Large intestine (tissue), 3 donors: ENCODE measurements at regions not wholly inside any gene's neighbourhood (a gene's known extent, or its start where the extent isn't known, plus 50 kb on each side); places are given as distances from the start of the nearest gene placed in this dataset.

ENCODE experiments used
- DNase-seq, 2 donors: peaks; one replicate each; pipeline versions ENCODE4 v3.0.0 to v3.0.0-alpha.2; 2013
- H3K27ac ChIP-seq: one replicate; pipeline ENCODE4 v1.5.1; 2013; ENCODE audit warnings: low read length
- H3K27me3 ChIP-seq: 2 replicates; pipeline ENCODE4 v1.6.1; 2013; ENCODE audit warnings: low read length; ENCODE audit not compliant: control insufficient read depth, insufficient read depth
- H3K36me3 ChIP-seq: 2 replicates; pipeline ENCODE4 v1.6.1; 2013; ENCODE audit warnings: low read length; ENCODE audit not compliant: control insufficient read depth, insufficient read depth
- H3K4me1 ChIP-seq: one replicate; pipeline ENCODE4 v1.6.1; 2013; ENCODE audit warnings: low read length; ENCODE audit not compliant: control insufficient read depth, insufficient read depth
- H3K4me3 ChIP-seq: one replicate; pipeline ENCODE4 v1.5.1; 2013; ENCODE audit warnings: low read length
- H3K9me3 ChIP-seq: one replicate; pipeline ENCODE4 v1.6.1; 2013; ENCODE audit warnings: mild to moderate bottlenecking, low read depth, low read length, moderate library complexity; ENCODE audit not compliant: control insufficient read depth
- WGBS: methylation state at CpG from one replicate; pipeline ENCODE4 v1.1.5; 2013; ENCODE audit warnings: low lambda C conversion rate; ENCODE audit not compliant: insufficient coverage; 5-methylcytosine and 5-hydroxymethylcytosine counted together

DNA sequence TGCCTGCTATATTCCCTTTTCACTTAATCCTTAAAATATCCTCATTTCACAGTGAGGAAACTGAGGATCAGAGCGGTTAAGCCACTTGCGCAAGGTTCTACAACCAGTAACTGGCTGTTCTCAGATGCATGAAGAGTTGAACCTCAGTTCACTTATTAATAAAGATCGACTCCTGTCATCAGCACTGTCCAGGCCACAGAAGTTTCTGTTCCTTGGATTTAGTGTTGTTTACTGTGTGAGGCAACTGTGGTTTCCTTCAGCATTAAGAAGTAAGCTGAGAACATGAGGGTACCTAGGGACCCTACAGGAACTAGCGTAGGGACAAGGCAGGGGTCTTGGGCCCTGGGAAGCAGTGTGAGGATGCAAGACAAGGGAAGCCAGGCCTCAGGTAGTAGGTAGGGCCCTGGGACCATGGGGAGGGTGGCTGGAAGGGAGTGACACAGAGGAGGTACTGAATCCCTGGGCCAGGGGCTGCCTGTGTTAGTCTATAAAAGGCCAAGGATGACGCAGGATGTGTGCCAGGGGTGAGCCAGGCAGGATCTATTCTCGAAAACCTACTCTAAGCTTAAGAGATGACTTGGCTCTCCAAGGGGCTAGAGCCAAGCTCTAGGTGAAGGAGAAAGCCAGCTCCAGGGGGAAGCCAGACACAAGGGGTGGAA, 181.2 kb upstream of the CSF3R start:
- no CpG with 5 or more reads among the region's 6 CpGs for WGBS
- Histone ChIP-seq H3K9me3 (no peaks in the 10 kb centered on the region), H3K36me3 (no peaks in the 10 kb centered on the region), H3K4me3 (no peak overlapping the region), H3K27ac (no peak overlapping the region), H3K27me3 (peaks cover 10% of the 10 kb centered on the region), H3K4me1 (no peaks in the 10 kb centered on the region)
- no peak for DNase-seq

DNA sequence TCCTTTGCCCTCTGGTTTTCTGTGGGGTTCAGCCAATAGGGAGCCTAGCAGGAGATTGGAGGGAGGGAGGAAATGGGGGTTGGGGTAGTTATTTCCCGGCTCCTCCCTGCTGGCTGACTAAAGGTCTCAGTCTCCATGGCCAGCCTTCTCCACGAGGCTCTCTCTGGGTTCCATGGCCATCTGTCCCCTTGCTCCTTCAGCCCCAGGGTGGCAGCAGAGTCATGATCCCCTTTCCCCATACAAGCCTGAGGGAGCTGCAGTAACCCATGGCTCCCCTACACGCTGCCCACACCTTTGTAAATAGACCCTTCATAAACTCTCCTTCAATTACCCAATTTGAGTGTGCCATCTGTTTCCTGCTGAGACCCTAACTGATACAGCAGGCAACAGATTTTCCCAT, 176.1 kb upstream of the CSF3R start:
- H3K27me3 ChIP-seq = peaks cover 3% of the 10 kb centered on the region
- DNase-seq = no peak
- WGBS = no CpG with 5 or more reads among the region's 3 CpGs

DNA sequence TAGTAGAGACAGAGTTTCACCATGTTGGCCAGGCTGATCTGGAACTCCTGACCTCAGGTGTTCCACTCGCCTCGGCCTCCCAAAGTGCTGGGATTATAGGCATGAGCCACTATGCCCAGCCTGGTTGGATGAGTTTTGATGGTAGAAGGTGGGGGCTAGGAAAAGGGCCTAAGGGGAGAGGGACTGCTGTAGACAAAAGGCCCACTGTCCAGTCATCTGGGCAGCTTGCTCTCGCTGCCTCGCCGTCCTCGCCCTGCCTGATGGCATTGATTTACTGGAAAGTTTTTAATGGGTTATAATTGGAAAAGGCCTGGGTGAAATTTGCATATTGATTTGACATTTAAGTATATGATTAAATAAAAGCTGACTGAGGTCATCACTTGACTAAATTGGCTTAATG, 175.1 kb upstream of the CSF3R start:
- peaks cover 3% of the 10 kb centered on the region for H3K27me3 ChIP-seq
- no peaks in the 10 kb centered on the region for H3K9me3 ChIP-seq
- no CpG with 5 or more reads among the region's 6 CpGs for WGBS
- no peak overlapping the region for H3K27ac ChIP-seq
- no peaks in the 10 kb centered on the region for H3K4me1 ChIP-seq
- DNase-seq = no peak
- no peaks in the 10 kb centered on the region for H3K36me3 ChIP-seq
- H3K4me3 ChIP-seq = no peak overlapping the region

More for the DNA sequence above, 176.1 kb upstream of the CSF3R start:
- no peaks in the 10 kb centered on the region for H3K4me1 ChIP-seq
- H3K9me3 ChIP-seq = no peaks in the 10 kb centered on the region
- no peak overlapping the region for H3K27ac ChIP-seq
- no peaks in the 10 kb centered on the region for H3K36me3 ChIP-seq
- no peak overlapping the region for H3K4me3 ChIP-seq

DNA sequence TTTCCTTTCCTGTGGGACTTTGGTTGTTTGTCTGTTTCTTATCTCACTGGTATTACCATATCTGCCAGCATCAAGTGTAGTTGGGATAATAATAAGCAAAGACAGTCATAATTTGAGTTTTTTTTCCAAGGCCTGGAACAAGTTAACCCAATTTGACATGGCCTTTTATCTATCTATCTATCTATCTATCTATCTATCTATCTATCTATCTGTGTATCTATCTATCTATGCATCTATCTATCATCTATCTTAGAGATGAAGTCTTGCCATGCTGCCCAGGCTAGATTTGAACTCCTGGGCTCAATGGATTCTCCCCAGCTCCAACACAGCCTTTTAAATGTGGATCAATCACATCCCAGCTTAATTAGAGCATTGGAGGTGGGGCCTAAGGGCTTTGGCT, 174.1 kb upstream of the CSF3R start:
- peaks cover 3% of the 10 kb centered on the region for H3K27me3 ChIP-seq
- H3K27ac ChIP-seq = no peak overlapping the region
- no peak for DNase-seq
- no peaks in the 10 kb centered on the region for H3K9me3 ChIP-seq
- no peaks in the 10 kb centered on the region for H3K36me3 ChIP-seq
- no peaks in the 10 kb centered on the region for H3K4me1 ChIP-seq
- no peak overlapping the region for H3K4me3 ChIP-seq

DNA sequence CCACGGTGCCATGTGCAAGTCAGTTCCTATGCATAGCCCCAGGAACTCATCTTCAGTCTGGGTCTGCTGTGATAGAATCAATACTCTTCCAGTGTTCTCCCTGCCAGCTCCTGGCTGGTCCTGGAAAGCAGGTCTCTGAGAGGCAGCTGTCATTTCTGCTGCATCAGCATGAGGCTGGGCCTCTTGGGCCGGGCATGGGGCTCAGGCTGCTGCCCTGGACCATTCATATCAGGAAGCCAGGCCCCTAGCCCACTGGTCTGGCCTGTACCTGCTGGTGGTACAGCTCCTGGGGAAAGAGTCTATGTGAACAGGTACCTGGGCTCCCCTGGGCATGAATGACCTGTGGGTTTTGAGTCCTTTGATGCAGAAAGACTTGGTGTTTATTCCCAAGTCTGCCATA, 173.6 kb upstream of the CSF3R start:
- no peak overlapping the region for H3K27ac ChIP-seq
- no peaks in the 10 kb centered on the region for H3K9me3 ChIP-seq
- no peak for DNase-seq
- H3K4me1 ChIP-seq = no peaks in the 10 kb centered on the region
- no CpG with 5 or more reads among the region's 2 CpGs for WGBS
- peaks cover 3% of the 10 kb centered on the region for H3K27me3 ChIP-seq
- H3K4me3 ChIP-seq = no peak overlapping the region
- H3K36me3 ChIP-seq = no peaks in the 10 kb centered on the region

DNA sequence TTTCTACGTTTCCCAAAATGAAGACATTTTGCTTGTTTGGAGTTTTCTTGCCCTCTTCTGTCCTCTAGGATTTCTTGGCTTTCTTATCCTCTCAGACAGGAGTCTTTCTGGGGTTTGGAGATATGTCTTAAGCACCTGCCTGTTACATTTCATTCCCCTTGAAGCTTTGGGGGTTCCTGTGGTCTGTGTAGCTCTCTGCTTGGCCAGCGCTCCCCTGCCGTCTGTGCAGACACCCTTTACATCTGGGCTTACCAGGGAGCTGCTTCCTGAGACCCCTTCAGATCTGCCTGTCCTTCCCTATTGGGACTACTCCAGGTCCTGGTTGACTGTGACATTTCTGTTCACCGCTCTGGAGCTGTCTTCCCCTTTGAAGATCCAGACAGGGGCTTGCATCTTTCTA, 171.9 kb upstream of the CSF3R start:
- DNase-seq = no peak
- 20% methylated on average over 1 of the region's 4 CpGs for WGBS
- peaks cover 3% of the 10 kb centered on the region for H3K27me3 ChIP-seq
- H3K27ac ChIP-seq = no peak overlapping the region
- H3K4me1 ChIP-seq = no peaks in the 10 kb centered on the region
- no peaks in the 10 kb centered on the region for H3K9me3 ChIP-seq
- H3K36me3 ChIP-seq = no peaks in the 10 kb centered on the region
- H3K4me3 ChIP-seq = no peak overlapping the region

DNA sequence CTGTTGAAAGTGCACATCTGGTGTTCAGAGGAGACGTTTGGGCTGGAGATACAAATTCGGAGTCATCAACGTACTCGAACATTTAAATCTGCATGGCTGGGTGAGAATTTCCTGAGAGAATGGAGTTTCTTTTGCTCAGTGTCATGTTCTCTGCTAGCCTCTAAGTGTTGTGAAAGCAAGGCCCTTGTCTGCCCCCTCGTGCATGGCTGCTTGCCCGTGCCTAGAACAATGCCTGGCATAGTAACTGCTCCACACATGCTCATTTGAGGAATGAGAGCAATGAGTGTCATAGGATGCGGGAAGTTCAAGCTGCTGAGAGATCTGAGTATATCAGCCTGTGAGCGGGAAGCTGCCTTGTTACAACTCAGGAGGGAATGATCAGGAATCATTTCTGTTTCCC, 171.1 kb upstream of the CSF3R start:
- Histone ChIP-seq H3K27me3 (peaks cover 3% of the 10 kb centered on the region), H3K9me3 (no peaks in the 10 kb centered on the region), H3K27ac (no peak overlapping the region), H3K4me3 (no peak overlapping the region), H3K36me3 (no peaks in the 10 kb centered on the region), H3K4me1 (no peaks in the 10 kb centered on the region)
- WGBS = no CpG with 5 or more reads among the region's 8 CpGs
- DNase-seq = peak in 1 of 2 donors; percentile 4

DNA sequence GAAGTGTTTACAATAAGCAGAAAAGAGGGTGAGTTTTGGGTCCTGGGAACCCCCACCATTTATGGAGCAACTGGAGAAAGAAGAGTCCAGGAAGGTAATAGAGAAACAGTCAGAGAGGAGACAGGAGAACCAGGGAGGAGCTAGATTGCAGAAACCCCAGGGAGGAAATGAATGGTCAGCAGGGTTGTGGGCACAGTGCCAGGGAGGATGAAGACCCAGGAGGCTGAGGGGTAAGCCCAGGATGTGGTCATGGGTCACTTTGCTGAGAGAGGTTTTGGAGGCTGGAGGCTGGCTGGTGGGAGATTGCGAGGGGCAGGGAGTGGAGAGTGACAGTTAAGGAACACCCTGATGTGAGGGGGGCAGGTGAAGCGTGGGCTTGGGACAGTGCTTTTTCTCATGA, 169.9 kb upstream of the CSF3R start:
- Histone ChIP-seq H3K4me1 (no peaks in the 10 kb centered on the region), H3K27ac (no peak overlapping the region), H3K9me3 (no peaks in the 10 kb centered on the region), H3K4me3 (no peak overlapping the region), H3K36me3 (no peaks in the 10 kb centered on the region), H3K27me3 (no peaks in the 10 kb centered on the region)
- WGBS = no CpG with 5 or more reads among the region's 2 CpGs
- no peak for DNase-seq

DNA sequence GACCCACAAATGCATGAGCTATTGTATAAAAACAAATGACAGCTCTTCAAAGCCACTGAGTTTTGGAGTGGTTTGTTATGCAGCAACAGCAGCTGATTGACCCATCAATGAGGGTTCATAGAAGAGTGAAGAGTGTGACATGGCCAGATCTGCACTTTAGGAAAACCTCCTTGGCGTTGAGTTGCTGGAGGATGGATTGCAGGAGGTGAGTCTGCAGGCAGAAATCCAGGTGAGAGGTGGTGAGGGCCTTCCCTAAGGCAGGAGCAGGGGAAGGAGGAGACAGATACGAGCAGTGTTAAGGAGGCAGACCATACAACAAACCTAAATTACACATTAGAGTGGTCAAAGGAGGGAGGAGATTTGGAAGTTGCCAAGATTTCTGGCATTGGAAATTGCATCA, 169.3 kb upstream of the CSF3R start:
- Histone ChIP-seq H3K36me3 (no peaks in the 10 kb centered on the region), H3K27ac (no peak overlapping the region), H3K27me3 (no peaks in the 10 kb centered on the region), H3K4me3 (no peak overlapping the region), H3K4me1 (no peaks in the 10 kb centered on the region), H3K9me3 (no peaks in the 10 kb centered on the region)
- 67% methylated on average over 1 of the region's 2 CpGs for WGBS
- DNase-seq = no peak

DNA sequence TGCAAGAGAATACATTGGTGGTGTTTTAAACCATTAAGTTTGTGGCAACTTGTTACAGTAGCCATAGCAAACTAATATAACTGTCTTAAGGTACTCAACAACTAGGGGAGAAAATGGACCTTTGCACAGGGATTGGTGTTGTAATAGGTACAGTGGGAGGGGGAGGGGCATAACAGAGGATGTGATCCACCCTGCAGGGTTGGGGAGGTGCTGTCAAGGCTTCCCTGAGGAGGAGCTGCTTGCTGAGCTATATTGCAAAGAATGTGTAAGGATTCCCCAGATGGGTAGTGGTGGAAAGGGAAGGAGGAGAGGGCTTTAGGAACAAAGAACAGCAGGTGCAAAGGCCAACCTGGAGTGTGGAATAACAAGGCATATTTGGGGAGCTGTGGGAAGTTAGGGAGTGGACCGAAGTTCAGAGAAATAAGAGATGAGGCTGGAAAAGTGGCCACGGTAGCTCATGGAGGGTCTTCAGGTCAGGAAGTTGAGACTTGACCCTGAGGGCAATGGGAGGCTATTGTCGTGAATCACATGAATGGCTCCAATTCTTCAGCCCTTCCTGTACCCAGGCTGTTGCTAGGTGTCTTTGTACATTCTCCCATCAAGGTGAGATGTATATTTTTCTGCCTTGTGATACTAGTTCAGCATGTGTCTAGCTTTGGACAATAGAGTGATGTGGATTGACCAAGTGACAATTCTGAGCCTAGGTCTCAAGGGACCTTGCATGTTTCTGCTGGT, 168.6 kb upstream of the CSF3R start:
- WGBS = no CpG with 5 or more reads among the region's 3 CpGs
- Histone ChIP-seq H3K27ac (no peak overlapping the region), H3K4me3 (no peak overlapping the region), H3K4me1 (no peaks in the 10 kb centered on the region), H3K27me3 (no peaks in the 10 kb centered on the region), H3K9me3 (no peaks in the 10 kb centered on the region), H3K36me3 (no peaks in the 10 kb centered on the region)
- peak in 1 of 2 donors; percentile 8 for DNase-seq
